ENCODE measurements at regions not wholly inside any gene's neighbourhood (a gene's known extent, or its start where the extent isn't known, plus 50 kb on each side); places are given as distances from the start of the nearest gene placed in this dataset.

DNA sequence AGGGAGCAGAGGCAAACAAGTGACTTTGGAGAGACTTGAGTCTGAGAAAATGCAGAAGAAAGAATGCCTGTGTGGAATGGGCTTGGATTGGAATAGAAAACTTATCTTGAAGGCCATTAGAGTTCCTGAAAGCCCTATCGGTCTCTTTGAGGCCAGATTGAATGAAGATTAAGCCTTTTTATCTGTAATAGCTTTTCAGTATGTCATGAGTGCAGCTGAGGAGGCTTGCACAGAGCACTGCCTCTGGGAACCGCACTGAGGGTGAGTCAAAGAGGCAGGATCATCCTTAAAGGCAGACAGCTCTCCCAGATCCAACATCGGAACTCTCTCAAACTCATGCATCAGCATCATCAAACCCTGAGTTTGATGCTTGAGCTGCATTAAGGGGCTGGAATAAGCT lies 515.2 kb downstream of the NTRK3 start:
- Histone ChIP-seq H2AFZ (replicated peaks; ENCODE audit: low read length, poor library complexity) (no peak overlapping the region), H3K4me3 (ENCODE audit: insufficient read depth, low read depth, low read length) (no peak overlapping the region), H3K9me3 (ENCODE audit: control insufficient read depth, insufficient read depth, low read length) (no peaks in the 10 kb centered on the region), H3K9ac (ENCODE audit: low read depth, low read length) (no peak overlapping the region), H3K14ac (replicated peaks; ENCODE audit: low read depth, low read length) (no peak overlapping the region), H4K91ac (ENCODE audit: insufficient read depth, low read depth, low read length) (no peak overlapping the region), H2BK120ac (ENCODE audit: low read depth, low read length) (no peak overlapping the region), H2AK9ac (replicated peaks; ENCODE audit: low read depth, low read length, poor library complexity) (no peak overlapping the region), H4K5ac (ENCODE audit: low read depth, low read length) (no peak overlapping the region), H3K56ac (ENCODE audit: extremely low read depth, insufficient read depth, low read length) (no peak overlapping the region), H2BK15ac (ENCODE audit: low read depth, low read length) (no peak overlapping the region), H3K27me3 (ENCODE audit: control insufficient read depth, insufficient read depth, low read length) (no peaks in the 10 kb centered on the region), H4K8ac (ENCODE audit: low read depth in 2 of 2, low read length in 2 of 2) (no peak overlapping the region), H4K20me1 (ENCODE audit: insufficient read depth, low read length) (no peaks in the 10 kb centered on the region), H3K4ac (ENCODE audit: low read depth, low read length) (no peak overlapping the region), H3K4me1 (ENCODE audit: control insufficient read depth, insufficient read depth, low read length) (peaks cover 6% of the 10 kb centered on the region; the same call in 1 of the 2 replicates), H2AK5ac (ENCODE audit: low read depth, low read length) (no peak overlapping the region), H3K23ac (ENCODE audit: low read depth, low read length) (no peak overlapping the region), H2BK20ac (ENCODE audit: low read depth, low read length) (no peak overlapping the region), H3K18ac (ENCODE audit: low read depth, low read length) (no peak overlapping the region), H3K36me3 (ENCODE audit: control insufficient read depth, insufficient read depth, low read length) (no peaks in the 10 kb centered on the region), H3K9me1 (ENCODE audit: insufficient read depth, low read length) (no peaks in the 10 kb centered on the region), H3K4me2 (ENCODE audit: low read depth, low read length) (no peak overlapping the region), H3K79me1 (ENCODE audit: low read depth in 1 of 2, low read length in 2 of 2) (no peaks in the 10 kb centered on the region), H3K27ac (ENCODE audit: insufficient read depth, low read length) (no peak overlapping the region), H2BK5ac (ENCODE audit: low read depth, low read length, poor library complexity, severe bottlenecking) (no peak overlapping the region)
- CTCF ChIA-PET, result no interaction called here
- POLR2A ChIA-PET (ENCODE audit: unreplicated experiment), result no interaction called here
- TF ChIP-seq NFE2L2 (IDR thresholded peaks at IDR 0.05; ENCODE audit: low read depth, low read length) (no peak), RCOR1 (IDR thresholded peaks at IDR 0.05; ENCODE audit: insufficient replicate concordance, low read length) (no peak), MAFK (IDR thresholded peaks at IDR 0.05; ENCODE audit: low read depth, low read length) (no peak), RFX5 (IDR thresholded peaks at IDR 0.05; ENCODE audit: low read depth, low read length) (no peak), SMC3 (IDR thresholded peaks at IDR 0.05; ENCODE audit: low read depth, low read length) (no peak), MXI1 (IDR thresholded peaks at IDR 0.05; ENCODE audit: borderline replicate concordance, low read depth, low read length) (no peak), BHLHE40 (IDR thresholded peaks at IDR 0.05; ENCODE audit: low read depth, low read length) (no peak), MAZ (IDR thresholded peaks at IDR 0.05; ENCODE audit: borderline replicate concordance, low read depth, low read length) (no peak), CEBPB (IDR thresholded peaks at IDR 0.05; ENCODE audit: low read depth, low read length) (no peak), POLR2A (IDR thresholded peaks at IDR 0.05; ENCODE audit: low read depth, low read length) (no peak), FOS (IDR thresholded peaks at IDR 0.05; ENCODE audit: low read depth, low read length) (no peak), RAD21 (IDR thresholded peaks at IDR 0.05; ENCODE audit: low read length) (no peak), CHD1 (IDR thresholded peaks at IDR 0.05; ENCODE audit: low read depth, low read length) (no peak)
- TF ChIP-seq, protein P1, sequence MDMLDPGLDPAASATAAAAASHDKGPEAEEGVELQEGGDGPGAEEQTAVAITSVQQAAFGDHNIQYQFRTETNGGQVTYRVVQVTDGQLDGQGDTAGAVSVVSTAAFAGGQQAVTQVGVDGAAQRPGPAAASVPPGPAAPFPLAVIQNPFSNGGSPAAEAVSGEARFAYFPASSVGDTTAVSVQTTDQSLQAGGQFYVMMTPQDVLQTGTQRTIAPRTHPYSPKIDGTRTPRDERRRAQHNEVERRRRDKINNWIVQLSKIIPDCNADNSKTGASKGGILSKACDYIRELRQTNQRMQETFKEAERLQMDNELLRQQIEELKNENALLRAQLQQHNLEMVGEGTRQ (IDR thresholded peaks at IDR 0.05; ENCODE audit: low read depth, low read length), result no peak
- TF ChIP-seq, protein P2, sequence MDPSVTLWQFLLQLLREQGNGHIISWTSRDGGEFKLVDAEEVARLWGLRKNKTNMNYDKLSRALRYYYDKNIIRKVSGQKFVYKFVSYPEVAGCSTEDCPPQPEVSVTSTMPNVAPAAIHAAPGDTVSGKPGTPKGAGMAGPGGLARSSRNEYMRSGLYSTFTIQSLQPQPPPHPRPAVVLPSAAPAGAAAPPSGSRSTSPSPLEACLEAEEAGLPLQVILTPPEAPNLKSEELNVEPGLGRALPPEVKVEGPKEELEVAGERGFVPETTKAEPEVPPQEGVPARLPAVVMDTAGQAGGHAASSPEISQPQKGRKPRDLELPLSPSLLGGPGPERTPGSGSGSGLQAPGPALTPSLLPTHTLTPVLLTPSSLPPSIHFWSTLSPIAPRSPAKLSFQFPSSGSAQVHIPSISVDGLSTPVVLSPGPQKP (IDR thresholded peaks at IDR 0.05; ENCODE audit: borderline replicate concordance, low read depth, low read length), result no peak
- TF ChIP-seq, protein P3, sequence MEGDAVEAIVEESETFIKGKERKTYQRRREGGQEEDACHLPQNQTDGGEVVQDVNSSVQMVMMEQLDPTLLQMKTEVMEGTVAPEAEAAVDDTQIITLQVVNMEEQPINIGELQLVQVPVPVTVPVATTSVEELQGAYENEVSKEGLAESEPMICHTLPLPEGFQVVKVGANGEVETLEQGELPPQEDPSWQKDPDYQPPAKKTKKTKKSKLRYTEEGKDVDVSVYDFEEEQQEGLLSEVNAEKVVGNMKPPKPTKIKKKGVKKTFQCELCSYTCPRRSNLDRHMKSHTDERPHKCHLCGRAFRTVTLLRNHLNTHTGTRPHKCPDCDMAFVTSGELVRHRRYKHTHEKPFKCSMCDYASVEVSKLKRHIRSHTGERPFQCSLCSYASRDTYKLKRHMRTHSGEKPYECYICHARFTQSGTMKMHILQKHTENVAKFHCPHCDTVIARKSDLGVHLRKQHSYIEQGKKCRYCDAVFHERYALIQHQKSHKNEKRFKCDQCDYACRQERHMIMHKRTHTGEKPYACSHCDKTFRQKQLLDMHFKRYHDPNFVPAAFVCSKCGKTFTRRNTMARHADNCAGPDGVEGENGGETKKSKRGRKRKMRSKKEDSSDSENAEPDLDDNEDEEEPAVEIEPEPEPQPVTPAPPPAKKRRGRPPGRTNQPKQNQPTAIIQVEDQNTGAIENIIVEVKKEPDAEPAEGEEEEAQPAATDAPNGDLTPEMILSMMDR (conservative IDR thresholded peaks at IDR 0.05; ENCODE audit: low read depth, low read length), result no peak
- in situ Hi-C loops (cut with MboI; ENCODE audit: low sequenced_read_pairs), result no loop called here
- DNase-seq, result no peak
- dilution Hi-C loops (cut with HindIII; ENCODE audit: low sequenced_read_pairs, unreplicated experiment), result no loop called here
- intact Hi-C loops (cut with micrococcal nuclease), result no loop called here
- WGBS, 2 experiments (ENCODE audit: extremely low coverage in 2 of 2, insufficient read length in 1 of 2), result no CpG with 5 or more reads among the region's 3 CpGs
- no peak for ATAC-seq (ENCODE audit: low read depth)
- no TSS peak for BruUV-seq (replicated peaks)
